Neural progenitor cell (in vitro differentiated cells): ENCODE measurements at regions not wholly inside any gene's neighbourhood (a gene's known extent, or its start where the extent isn't known, plus 50 kb on each side); places are given as distances from the start of the nearest gene placed in this dataset.

Experiments used
- EZH2 ChIP-seq: fragments of 200-600 bp; sonication (generic); IDR thresholded peaks from 2 replicates; pipeline ENCODE4 v1.6.1; 2017; ENCODE audit warnings: antibody characterized with exemption, mild to moderate bottlenecking, moderate library complexity
- EZH2phosphoT487 ChIP-seq: fragments of 200-600 bp; sonication (generic); IDR thresholded peaks from 2 replicates; pipeline ENCODE4 v1.6.1; 2017; ENCODE audit warnings: antibody characterized with exemption
- TF ChIP-seq, protein P1 (sequence below): fragments of 200-600 bp; sonication (generic); IDR thresholded peaks from 2 replicates; pipeline ENCODE4 v1.5.1; 2017; ENCODE audit warnings: antibody characterized with exemption, mild to moderate bottlenecking

- TF ChIP-seq, protein P1, sequence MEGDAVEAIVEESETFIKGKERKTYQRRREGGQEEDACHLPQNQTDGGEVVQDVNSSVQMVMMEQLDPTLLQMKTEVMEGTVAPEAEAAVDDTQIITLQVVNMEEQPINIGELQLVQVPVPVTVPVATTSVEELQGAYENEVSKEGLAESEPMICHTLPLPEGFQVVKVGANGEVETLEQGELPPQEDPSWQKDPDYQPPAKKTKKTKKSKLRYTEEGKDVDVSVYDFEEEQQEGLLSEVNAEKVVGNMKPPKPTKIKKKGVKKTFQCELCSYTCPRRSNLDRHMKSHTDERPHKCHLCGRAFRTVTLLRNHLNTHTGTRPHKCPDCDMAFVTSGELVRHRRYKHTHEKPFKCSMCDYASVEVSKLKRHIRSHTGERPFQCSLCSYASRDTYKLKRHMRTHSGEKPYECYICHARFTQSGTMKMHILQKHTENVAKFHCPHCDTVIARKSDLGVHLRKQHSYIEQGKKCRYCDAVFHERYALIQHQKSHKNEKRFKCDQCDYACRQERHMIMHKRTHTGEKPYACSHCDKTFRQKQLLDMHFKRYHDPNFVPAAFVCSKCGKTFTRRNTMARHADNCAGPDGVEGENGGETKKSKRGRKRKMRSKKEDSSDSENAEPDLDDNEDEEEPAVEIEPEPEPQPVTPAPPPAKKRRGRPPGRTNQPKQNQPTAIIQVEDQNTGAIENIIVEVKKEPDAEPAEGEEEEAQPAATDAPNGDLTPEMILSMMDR: no peak
- no peak for TF ChIP-seq EZH2
- no peak for TF ChIP-seq EZH2phosphoT487
Observed at GRCh38 chr6:4693173-4693970, 82.8 kb upstream of the CDYL start.
